ENCODE measurements at regions not wholly inside any gene's neighbourhood (a gene's known extent, or its start where the extent isn't known, plus 50 kb on each side); places are given as distances from the start of the nearest gene placed in this dataset.

GRCh38 chr3:118168175-118168574, 866.5 kb downstream of the IGSF11 start:
- TF ChIP-seq CTCF (IDR thresholded peaks at IDR 0.05; ENCODE audit: low read depth, low read length) (no peak), EZH2phosphoT487 (IDR thresholded peaks at IDR 0.05; ENCODE audit: low read depth) (no peak)

Data from OCI-LY3 (cell line).